Endothelial cell of umbilical vein (primary cell): ENCODE measurements at regions not wholly inside any gene's neighbourhood (a gene's known extent, or its start where the extent isn't known, plus 50 kb on each side); places are given as distances from the start of the nearest gene placed in this dataset.

Experiments
- EZH2 ChIP-seq: IDR thresholded peaks from 2 replicates; pipeline ENCODE4 v1.6.1; 2012; ENCODE audit warnings: borderline replicate concordance, low read depth, mild to moderate bottlenecking, moderate library complexity, low read length, inconsistent platforms; ENCODE audit not compliant: severe bottlenecking
- MYC ChIP-seq: IDR thresholded peaks from one replicate; pipeline ENCODE4 v1.6.1; 2011; ENCODE audit warnings: mild to moderate bottlenecking, low read depth, low read length
- TF ChIP-seq, protein P1 (sequence below), 2 donors: IDR thresholded peaks; 1 replicate in 1 of 2; 2 replicates in 1 of 2; pipeline ENCODE4 v1.5.1; 2011; ENCODE audit warnings: low read length in 2 of 2, mild to moderate bottlenecking in 2 of 2, moderate library complexity in 2 of 2, control low read depth in 1 of 2, inconsistent platforms in 1 of 2, low read depth in 1 of 2; ENCODE audit not compliant: insufficient read depth in 1 of 2; ENCODE audit errors: extremely low read depth in 1 of 2
- TF ChIP-seq, protein P2 (sequence below): IDR thresholded peaks from 2 replicates; pipeline ENCODE4 v1.6.1; 2011; ENCODE audit not compliant: insufficient read depth, insufficient read length

DNA sequence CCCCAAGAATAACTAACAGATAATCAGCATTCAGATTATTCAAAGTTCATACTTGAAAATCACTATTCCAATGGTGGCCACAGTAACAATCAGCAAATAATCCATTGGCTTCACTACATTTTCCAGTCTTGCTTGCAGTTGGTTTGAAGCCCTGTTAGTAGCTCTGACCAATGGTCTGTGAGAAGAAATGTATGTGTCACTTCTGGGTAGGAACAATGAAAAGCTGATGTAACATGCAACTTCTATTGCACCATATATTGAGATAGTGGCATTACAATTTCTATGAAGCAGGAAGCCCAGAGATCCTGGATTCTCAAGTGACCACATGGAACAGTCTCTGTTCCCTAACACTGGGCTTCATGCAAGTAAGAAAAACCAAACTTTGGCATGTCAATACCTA lies 250.9 kb upstream of the DAB1 start:
- TF ChIP-seq, protein P1, sequence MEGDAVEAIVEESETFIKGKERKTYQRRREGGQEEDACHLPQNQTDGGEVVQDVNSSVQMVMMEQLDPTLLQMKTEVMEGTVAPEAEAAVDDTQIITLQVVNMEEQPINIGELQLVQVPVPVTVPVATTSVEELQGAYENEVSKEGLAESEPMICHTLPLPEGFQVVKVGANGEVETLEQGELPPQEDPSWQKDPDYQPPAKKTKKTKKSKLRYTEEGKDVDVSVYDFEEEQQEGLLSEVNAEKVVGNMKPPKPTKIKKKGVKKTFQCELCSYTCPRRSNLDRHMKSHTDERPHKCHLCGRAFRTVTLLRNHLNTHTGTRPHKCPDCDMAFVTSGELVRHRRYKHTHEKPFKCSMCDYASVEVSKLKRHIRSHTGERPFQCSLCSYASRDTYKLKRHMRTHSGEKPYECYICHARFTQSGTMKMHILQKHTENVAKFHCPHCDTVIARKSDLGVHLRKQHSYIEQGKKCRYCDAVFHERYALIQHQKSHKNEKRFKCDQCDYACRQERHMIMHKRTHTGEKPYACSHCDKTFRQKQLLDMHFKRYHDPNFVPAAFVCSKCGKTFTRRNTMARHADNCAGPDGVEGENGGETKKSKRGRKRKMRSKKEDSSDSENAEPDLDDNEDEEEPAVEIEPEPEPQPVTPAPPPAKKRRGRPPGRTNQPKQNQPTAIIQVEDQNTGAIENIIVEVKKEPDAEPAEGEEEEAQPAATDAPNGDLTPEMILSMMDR (IDR thresholded peaks at IDR 0.05; ENCODE audit: extremely low read depth in 1 of 2, insufficient read depth in 1 of 2, low read depth in 1 of 2, low read length in 2 of 2) = no peak
- no peak for TF ChIP-seq EZH2
- TF ChIP-seq, protein P2, sequence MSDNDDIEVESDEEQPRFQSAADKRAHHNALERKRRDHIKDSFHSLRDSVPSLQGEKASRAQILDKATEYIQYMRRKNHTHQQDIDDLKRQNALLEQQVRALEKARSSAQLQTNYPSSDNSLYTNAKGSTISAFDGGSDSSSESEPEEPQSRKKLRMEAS = no peak
- TF ChIP-seq MYC = no peak
